H1 (cell line): ENCODE measurements at regions not wholly inside any gene's neighbourhood (a gene's known extent, or its start where the extent isn't known, plus 50 kb on each side); places are given as distances from the start of the nearest gene placed in this dataset.

Source experiments
- RBBP5 ChIP-seq: IDR thresholded peaks from 2 replicates; pipeline ENCODE4 v1.7.1; 2012; ENCODE audit warnings: low read depth, mild to moderate bottlenecking, inconsistent platforms, low read length, moderate library complexity, borderline replicate concordance
- SUZ12 ChIP-seq: fragments of 200-600 bp; sonication (generic); IDR thresholded peaks from 2 replicates; pipeline ENCODE4 v1.6.1; 2012; ENCODE audit warnings: mild to moderate bottlenecking, inconsistent platforms, low read length, moderate library complexity, mixed read lengths
- TCF12 ChIP-seq: IDR thresholded peaks from 2 replicates; pipeline ENCODE4 v1.6.1; 2011; ENCODE audit warnings: low read depth, mild to moderate bottlenecking, low read length

DNA sequence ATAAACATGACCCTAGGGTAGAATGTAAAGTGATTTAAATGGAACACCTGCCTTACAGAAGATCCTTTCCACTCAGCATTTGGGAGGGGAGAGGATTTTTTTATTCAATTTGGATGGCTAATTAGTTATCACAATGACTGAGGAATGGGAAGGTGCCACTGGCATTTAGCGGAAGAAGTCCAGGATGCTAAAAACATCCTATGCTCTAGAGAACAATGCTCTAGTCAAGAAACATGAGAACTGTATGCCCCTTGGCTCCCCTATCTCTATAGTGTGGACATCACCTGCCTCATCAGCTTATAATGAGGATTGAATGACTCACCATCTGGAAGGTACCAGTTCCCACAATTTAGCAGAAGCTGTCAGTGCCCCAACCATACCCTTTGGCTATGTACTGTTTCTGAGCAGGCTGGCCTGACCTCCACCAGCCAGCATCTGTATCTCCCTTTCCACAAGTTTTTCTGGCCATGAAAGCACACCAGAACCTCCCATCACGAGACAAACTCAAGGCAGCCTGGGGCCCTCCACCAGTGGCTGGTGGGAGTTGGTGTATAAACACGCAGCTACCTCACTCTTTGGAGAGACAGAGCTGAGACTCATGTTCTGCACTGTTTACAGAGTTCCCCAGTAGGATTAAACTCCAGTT, 109.7 kb upstream of the VASH1 start (continued):
- no peak for TF ChIP-seq SUZ12
- no peak for TF ChIP-seq TCF12
- no peak for TF ChIP-seq RBBP5
